NCI-H1105 treated with DMSO at 0.1 percent for 48 hours (cell line): ENCODE measurements at regions not wholly inside any gene's neighbourhood (a gene's known extent, or its start where the extent isn't known, plus 50 kb on each side); places are given as distances from the start of the nearest gene placed in this dataset.
"Not testable (repeated sequence)": the region's sequence is repeated elsewhere in the genome, so short reads cannot be mapped to it uniquely, and the experiment has no call there.

Source experiments
- DNase-seq: peaks from one replicate; lab custom pipeline; 2025; lab: John Stamatoyannopoulos, UW

GRCh38 chr2:132273585-132273984 is 111.8 kb upstream of the ANKRD30BL start:
- DNase-seq, result not testable (repeated sequence)

GRCh38 chr2:132274000-132274399 is 112.2 kb upstream of the ANKRD30BL start:
- DNase-seq, result no peak

- no peak for DNase-seq
Observed at GRCh38 chr2:132275396-132275795, 113.6 kb upstream of the ANKRD30BL start.

GRCh38 chr2:132276571-132276981 is 114.8 kb upstream of the ANKRD30BL start:
- DNase-seq, result no peak

DNA sequence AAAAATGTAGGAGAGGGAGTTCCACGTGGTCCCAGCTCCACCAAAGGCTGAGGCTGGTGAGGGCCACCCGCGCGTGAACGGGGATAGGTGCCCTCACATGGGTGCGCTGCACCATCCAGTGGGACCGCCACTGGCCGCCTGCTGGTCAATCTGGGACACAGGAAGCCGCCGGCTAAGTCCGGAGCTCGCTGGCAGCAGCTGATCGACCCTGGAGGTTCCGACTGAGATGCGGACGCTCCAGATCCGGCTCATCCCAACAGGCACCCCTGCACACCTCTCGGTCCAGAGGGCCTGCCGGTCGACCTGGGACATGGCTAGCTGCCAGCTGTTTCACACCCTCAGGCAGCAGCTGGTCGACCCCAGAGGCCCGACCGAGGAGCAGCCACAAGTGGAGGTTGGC is 116.5 kb upstream of the ANKRD30BL start:
- DNase-seq, result no peak

GRCh38 chr2:132279344-132279743 is 117.6 kb upstream of the ANKRD30BL start:
- no peak for DNase-seq

DNA sequence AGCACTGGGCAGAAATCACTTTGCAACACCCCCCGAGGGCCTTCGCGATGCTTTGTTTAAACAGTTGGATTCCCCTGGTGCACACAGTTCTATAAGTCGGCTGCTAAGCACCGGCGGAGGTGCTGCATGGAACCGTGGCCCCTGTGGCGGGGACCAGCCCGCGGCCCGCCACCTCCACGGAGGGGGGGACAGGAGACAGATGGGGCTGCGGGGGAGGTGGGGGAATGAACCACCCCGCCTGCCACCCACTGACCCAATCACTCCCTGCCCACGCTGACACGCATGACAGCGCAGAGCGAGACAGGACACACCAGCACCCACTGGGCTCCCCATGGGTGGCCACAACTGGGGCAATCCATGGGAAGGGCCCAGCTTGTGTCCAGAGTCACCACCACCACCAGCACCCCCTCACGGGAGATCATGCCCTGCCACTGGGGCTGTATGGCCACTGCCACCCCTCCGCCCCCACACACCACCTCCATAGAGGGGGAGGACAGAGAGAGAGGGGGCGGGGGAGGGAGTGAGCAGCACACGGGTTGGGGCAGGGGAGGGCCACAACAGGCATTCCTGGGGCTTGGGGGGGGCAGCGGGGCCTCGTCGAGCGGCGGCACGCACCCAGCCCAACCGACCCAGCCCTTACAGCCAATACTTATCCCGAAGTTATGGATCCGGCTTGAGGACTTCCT is 118.3 kb upstream of the ANKRD30BL start:
- DNase-seq, result no peak

- DNase-seq, result no peak
Observed at GRCh38 chr2:132280912-132281311, 119.2 kb upstream of the ANKRD30BL start.

DNA sequence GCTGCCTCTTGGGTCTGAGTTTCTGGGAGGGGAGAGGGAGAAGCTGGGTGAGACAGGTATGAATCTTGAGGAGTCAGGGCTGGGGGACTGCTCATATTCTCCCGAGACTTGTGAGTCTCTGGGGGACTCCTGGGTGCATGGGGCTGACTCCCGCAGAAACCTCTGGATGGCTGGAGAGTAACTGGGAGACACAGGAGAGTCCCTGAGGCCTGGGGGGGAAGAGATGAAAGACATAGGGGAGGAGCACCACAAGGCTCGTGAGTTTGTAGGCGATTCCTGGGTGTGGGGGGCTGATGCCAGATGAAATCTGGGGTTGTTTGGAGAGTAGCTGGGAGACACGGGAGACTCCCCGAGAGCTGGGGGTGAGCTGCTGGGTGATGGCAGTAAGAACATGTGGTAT is 120.4 kb upstream of the ANKRD30BL start:
- not testable (repeated sequence) for DNase-seq

- no peak for DNase-seq
Observed at GRCh38 chr2:132282911-132283310, 121.2 kb upstream of the ANKRD30BL start.

GRCh38 chr2:132286289-132286911 is 124.6 kb upstream of the ANKRD30BL start:
- DNase-seq, result not testable (repeated sequence)

DNA sequence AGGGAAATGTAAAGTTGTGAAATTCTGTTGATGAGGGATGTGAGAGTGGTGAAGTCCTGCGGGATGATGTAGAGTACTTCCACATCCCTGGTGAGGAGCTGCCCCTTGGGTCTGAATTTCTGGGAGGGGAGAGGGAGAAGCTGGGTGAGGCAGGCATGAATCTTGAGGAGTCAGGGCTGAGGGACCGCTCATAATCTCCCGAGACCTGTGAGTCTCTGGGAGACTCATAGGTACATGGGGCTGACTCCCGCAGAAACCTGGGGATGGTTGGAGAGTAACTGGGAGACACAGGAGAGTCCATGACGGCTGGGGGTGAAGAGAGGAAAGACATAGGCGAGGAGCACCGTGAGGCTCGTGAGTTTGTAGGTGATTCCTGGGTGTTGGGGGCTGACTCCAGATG is 126.2 kb upstream of the ANKRD30BL start:
- DNase-seq, result not testable (repeated sequence)

DNA sequence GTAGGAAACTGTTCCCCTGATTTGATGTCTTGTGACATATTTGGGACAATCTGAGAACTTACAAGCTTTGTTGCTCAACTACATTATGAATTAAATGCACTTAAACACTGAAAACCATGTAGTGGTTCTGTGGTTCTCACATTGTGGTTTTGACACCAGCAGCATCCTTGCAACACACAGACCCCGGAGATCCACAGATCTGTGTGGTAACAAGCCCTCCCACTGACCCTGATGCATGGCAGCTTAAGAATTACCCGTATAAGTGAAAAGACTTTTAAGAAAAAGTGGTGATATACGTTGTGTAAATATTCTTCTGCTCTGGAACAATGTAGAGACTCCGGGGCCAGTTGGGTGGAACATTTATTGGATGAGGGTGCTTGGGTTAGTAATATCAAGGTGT is 127.4 kb upstream of the ANKRD30BL start:
- DNase-seq, result not testable (repeated sequence)

DNA sequence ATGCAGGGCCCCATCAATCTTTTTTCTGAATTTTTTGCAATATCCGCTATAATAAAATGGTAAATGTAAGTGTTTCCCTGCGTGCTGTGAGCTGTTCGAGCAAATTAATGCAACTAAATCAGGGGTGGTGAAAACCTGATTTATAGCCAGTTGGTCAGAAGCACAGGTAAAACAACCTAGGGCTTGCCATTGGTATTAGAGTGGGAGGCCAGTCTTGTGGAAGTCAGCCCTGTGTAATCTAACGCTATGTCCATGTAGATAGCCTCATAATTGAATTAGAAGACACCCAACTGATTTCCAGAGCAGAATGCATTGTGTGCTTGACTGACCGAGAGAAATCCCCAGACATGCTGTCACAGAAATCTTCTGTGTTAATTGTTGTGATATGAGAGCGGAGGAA is 126.8 kb upstream of the GPR39 start:
- not testable (repeated sequence) for DNase-seq

DNA sequence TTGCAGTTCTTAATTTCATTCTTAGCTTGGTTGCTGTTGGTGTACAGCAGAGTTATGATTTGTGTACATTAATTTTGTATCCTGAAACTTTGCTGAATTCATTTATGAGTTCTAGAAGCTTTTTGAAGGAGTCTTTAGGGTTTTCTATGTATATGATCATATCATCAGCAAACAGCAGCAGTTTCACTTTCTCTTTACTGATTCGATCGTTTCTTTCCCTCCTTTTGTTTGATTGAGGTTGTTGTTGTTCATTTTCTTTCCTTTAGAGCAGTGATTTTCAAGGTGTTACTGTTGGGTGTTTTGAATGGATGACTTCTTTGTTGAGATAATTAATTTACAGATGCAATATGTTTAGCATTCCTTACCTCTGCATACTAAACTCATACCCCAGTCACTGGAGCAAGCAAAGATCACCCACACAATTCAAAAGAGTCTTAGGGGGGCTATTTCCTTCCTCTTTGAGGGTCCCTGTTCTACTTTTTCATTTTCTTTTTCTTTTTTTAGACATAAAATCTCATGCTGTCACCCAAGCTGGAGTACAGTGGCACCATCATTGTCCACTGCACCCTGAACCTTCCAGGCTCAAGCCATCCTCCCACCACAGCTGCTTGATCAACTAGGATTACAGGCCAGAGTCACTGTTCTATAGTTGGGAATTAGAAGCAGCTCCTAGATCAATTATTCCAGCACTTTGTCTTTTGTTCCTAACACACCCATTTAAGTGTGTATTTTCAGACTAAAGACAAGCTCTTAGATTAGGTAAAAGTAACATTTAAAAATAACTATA is 115.8 kb upstream of the GPR39 start:
- not testable (repeated sequence) for DNase-seq

DNA sequence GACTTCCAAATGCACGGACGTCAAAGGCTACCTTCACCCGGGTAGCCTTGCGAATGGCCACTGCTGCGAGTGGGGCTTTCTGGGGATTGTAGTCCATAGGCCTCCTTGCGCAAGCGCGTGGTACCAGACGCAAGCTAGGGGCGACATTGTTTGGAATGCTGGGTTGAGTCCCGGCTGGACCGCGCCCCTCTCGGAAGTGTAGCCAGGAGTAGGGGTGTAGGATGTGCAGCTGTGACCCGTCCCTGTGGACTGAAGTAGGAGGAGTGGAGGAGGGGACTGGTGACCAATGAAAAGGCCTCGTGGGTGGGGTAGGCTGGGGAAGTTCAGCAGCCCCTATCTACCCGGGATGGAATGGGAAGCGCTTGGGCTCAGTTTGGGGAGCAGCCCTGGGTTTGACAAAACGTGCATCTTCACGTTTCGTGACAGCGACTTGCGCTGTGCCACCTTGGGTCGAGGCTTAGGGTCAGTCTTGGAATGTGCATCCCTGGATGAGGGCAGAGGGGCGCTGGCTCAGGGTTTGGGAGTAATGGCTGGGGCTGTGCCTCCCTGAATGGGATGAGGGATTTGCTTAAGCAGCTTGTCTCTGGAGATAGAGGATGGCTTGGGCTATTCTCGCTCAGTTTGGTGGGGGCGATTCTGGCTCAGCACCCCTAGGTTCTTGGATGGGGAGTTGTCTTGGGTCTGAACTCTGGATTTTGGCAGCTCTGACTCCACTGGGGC is 111.8 kb upstream of the GPR39 start:
- DNase-seq, result not testable (repeated sequence)

- DNase-seq, result not testable (repeated sequence)
Observed at GRCh38 chr2:132307613-132308198, 108.9 kb upstream of the GPR39 start.

DNA sequence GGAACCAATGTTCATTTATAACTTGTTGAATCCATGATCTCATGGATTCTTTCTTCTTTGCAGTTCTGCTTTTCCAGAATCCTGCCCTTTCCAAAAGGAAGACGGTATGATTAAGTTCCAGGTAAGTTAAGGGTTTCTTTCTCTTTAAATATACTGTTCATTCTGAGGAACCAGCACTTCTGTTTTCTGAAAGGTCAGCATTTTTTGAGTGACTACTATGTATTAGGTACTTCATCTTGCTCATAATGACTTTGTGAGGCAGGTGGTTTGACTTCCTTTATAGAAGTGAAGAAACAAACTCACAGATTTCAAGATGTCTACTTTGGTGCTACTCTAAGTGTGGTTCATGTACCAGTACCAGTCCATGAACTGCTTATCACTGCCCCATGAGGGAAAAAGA is 107.4 kb upstream of the GPR39 start:
- not testable (repeated sequence) for DNase-seq

DNA sequence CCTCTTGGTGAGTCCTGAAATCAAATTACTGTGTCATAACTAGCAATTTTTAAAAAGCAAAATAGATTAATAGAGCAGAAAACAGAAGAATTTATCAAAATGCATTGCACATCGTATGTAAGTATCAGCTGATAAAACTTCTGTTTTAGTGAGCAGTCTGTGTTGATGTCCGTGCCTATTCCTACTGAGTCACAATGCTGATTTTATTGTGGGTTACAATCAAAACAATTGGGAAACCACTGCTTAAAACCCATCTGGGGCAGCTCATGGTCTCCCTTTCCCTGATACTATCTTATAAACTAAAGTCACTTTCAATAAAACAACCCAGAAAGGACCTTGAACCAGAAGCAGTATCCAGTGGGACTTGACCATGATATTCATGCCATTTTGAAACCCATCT is 101.1 kb upstream of the GPR39 start:
- not testable (repeated sequence) for DNase-seq

DNA sequence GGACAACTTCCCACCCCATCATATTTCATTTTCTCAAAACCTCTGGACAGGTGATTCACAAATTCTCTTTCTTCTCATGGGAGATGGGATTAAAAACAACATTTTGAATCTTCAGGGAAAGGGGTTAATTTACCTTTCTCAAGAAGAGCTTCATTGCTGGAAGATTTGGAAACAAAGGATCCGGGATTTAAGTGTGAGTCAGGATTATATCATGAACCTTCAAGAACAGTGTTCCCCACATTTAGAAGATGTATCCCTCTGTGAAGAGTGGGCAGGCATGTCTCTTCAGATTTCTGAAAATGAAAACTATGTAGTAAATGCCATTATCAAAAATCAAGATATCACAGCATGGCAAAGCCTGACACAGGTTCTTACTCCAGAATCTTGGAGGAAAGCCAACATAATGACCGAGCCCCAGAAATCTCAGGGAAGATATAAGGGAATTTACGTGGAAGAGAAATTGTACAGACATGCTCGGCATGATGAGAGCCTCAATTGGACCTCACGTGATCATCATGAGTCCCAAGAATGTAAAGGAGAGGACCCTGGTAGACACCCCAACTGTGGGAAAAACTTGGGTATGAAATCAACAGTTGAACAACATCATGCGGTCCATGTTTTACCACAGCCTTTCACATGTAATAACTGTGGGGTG is 99.5 kb upstream of the GPR39 start:
- DNase-seq, result not testable (repeated sequence)

GRCh38 chr2:132318481-132318880 is 98.1 kb upstream of the GPR39 start:
- DNase-seq, result not testable (repeated sequence)
